ENCODE measurements at regions not wholly inside any gene's neighbourhood (a gene's known extent, or its start where the extent isn't known, plus 50 kb on each side); places are given as distances from the start of the nearest gene placed in this dataset.
A peak's percentile ranks its signal among the peaks of the same experiment; 100 is the strongest.

- H2AFZ ChIP-seq (ENCODE audit: insufficient read depth, low read length, poor library complexity): no peak overlapping the region
- no peak overlapping the region for H3K9ac ChIP-seq (ENCODE audit: low read length)
- no peak overlapping the region for H3K4me2 ChIP-seq (ENCODE audit: low read length)
- H3K79me2 ChIP-seq (ENCODE audit: control insufficient read depth, insufficient read depth, low read length, poor library complexity): no peaks in the 10 kb centered on the region
- no peak overlapping the region for H4K12ac ChIP-seq (ENCODE audit: low read depth, low read length)
- no peak overlapping the region for H2BK12ac ChIP-seq (ENCODE audit: low read length)
- H2AK5ac ChIP-seq (ENCODE audit: low read length): no peak overlapping the region
- H3K9me3 ChIP-seq (ENCODE audit: insufficient read depth, low read depth, low read length): no peaks in the 10 kb centered on the region
- H3K4me3 ChIP-seq (ENCODE audit: low read depth, low read length): no peak overlapping the region
- H3K23ac ChIP-seq (ENCODE audit: low read length): no peak overlapping the region
- no peak overlapping the region for H3K14ac ChIP-seq (ENCODE audit: low read length)
- no peak overlapping the region for H4K8ac ChIP-seq (ENCODE audit: low read depth, low read length)
- H2BK120ac ChIP-seq (ENCODE audit: insufficient read depth, low read length, poor library complexity): no peak overlapping the region
- no peak for DNase-seq
- H3K27ac ChIP-seq (ENCODE audit: low read depth, low read length): no peak overlapping the region
- no peaks in the 10 kb centered on the region for H3K4me1 ChIP-seq (ENCODE audit: control insufficient read depth in 1 of 2, insufficient read depth in 2 of 2, low read length in 2 of 2)
- no peaks in the 10 kb centered on the region for H3K36me3 ChIP-seq (ENCODE audit: control insufficient read depth in 1 of 2, insufficient read depth in 2 of 2, low read length in 2 of 2)
- H3K18ac ChIP-seq (ENCODE audit: low read length): no peak overlapping the region
- no peak overlapping the region for H3K4ac ChIP-seq (ENCODE audit: low read depth, low read length)
- H3K27me3 ChIP-seq (ENCODE audit: insufficient read depth, low read length): no peaks in the 10 kb centered on the region
- H3K79me1 ChIP-seq (ENCODE audit: low read length): no peaks in the 10 kb centered on the region
- H2BK5ac ChIP-seq (ENCODE audit: low read depth, low read length, poor library complexity): no peak overlapping the region
- no CpG with 5 or more reads among the region's 8 CpGs for WGBS (ENCODE audit: extremely low coverage, insufficient coverage, insufficient read length)
- no peak overlapping the region for H4K91ac ChIP-seq (ENCODE audit: low read depth, low read length)
Measured at GRCh38 chr3:189554868-189555557, 76.2 kb upstream of the TP63 start.

- Histone ChIP-seq H3K9ac (ENCODE audit: low read length) (no peak overlapping the region), H2BK120ac (ENCODE audit: insufficient read depth, low read length, poor library complexity) (no peak overlapping the region), H3K27ac (ENCODE audit: low read depth, low read length) (no peak overlapping the region), H4K8ac (ENCODE audit: low read depth, low read length) (no peak overlapping the region), H3K4me2 (ENCODE audit: low read length) (no peak overlapping the region), H3K79me2 (ENCODE audit: control insufficient read depth, insufficient read depth, low read length, poor library complexity) (no peaks in the 10 kb centered on the region), H3K18ac (ENCODE audit: low read length) (no peak overlapping the region), H4K12ac (ENCODE audit: low read depth, low read length) (no peak overlapping the region), H3K14ac (ENCODE audit: low read length) (no peak overlapping the region), H3K4me1 (ENCODE audit: control insufficient read depth in 1 of 2, insufficient read depth in 2 of 2, low read length in 2 of 2) (no peaks in the 10 kb centered on the region), H3K27me3 (ENCODE audit: insufficient read depth, low read length) (no peaks in the 10 kb centered on the region), H3K4me3 (ENCODE audit: low read depth, low read length) (no peak overlapping the region), H2AK5ac (ENCODE audit: low read length) (no peak overlapping the region), H3K36me3 (ENCODE audit: control insufficient read depth in 1 of 2, insufficient read depth in 2 of 2, low read length in 2 of 2) (no peaks in the 10 kb centered on the region), H3K79me1 (ENCODE audit: low read length) (no peaks in the 10 kb centered on the region), H3K23ac (ENCODE audit: low read length) (no peak overlapping the region), H3K9me3 (ENCODE audit: insufficient read depth, low read depth, low read length) (no peaks in the 10 kb centered on the region), H2AFZ (ENCODE audit: insufficient read depth, low read length, poor library complexity) (no peak overlapping the region), H3K4ac (ENCODE audit: low read depth, low read length) (no peak overlapping the region), H2BK5ac (ENCODE audit: low read depth, low read length, poor library complexity) (no peak overlapping the region), H2BK12ac (ENCODE audit: low read length) (no peak overlapping the region), H4K91ac (ENCODE audit: low read depth, low read length) (no peak overlapping the region)
- DNase-seq: no peak
- no CpG with 5 or more reads among the region's 1 CpG for WGBS (ENCODE audit: extremely low coverage, insufficient coverage, insufficient read length)
Measured at GRCh38 chr3:189555558-189555881, 75.7 kb upstream of the TP63 start.

- Histone ChIP-seq H3K14ac (ENCODE audit: low read length) (no peak overlapping the region), H3K79me1 (ENCODE audit: low read length) (no peaks in the 10 kb centered on the region)
- WGBS (ENCODE audit: extremely low coverage, insufficient coverage, insufficient read length): no CpG with 5 or more reads among the region's 3 CpGs
Measured at GRCh38 chr3:189557824-189558223, 73.4 kb upstream of the TP63 start.

GRCh38 chr3:189561256-189561655, 69.9 kb upstream of the TP63 start:
- Histone ChIP-seq H3K9ac (ENCODE audit: low read length) (no peak overlapping the region), H3K27me3 (ENCODE audit: insufficient read depth, low read length) (no peaks in the 10 kb centered on the region), H3K18ac (ENCODE audit: low read length) (no peak overlapping the region), H2BK12ac (ENCODE audit: low read length) (no peak overlapping the region), H3K23ac (ENCODE audit: low read length) (no peak overlapping the region), H3K4me3 (ENCODE audit: low read depth, low read length) (no peak overlapping the region), H3K4me2 (ENCODE audit: low read length) (no peak overlapping the region), H4K91ac (ENCODE audit: low read depth, low read length) (no peak overlapping the region), H3K9me3 (ENCODE audit: insufficient read depth, low read depth, low read length) (no peaks in the 10 kb centered on the region), H2BK120ac (ENCODE audit: insufficient read depth, low read length, poor library complexity) (no peak overlapping the region), H4K12ac (ENCODE audit: low read depth, low read length) (no peak overlapping the region), H3K4me1 (ENCODE audit: control insufficient read depth in 1 of 2, insufficient read depth in 2 of 2, low read length in 2 of 2) (no peaks in the 10 kb centered on the region), H3K27ac (ENCODE audit: low read depth, low read length) (no peak overlapping the region), H3K14ac (ENCODE audit: low read length) (no peak overlapping the region), H2AK5ac (ENCODE audit: low read length) (no peak overlapping the region), H3K79me2 (ENCODE audit: control insufficient read depth, insufficient read depth, low read length, poor library complexity) (no peaks in the 10 kb centered on the region), H3K79me1 (ENCODE audit: low read length) (no peaks in the 10 kb centered on the region), H4K8ac (ENCODE audit: low read depth, low read length) (no peak overlapping the region), H2BK5ac (ENCODE audit: low read depth, low read length, poor library complexity) (no peak overlapping the region), H3K4ac (ENCODE audit: low read depth, low read length) (no peak overlapping the region), H3K36me3 (ENCODE audit: control insufficient read depth in 1 of 2, insufficient read depth in 2 of 2, low read length in 2 of 2) (no peaks in the 10 kb centered on the region), H2AFZ (ENCODE audit: insufficient read depth, low read length, poor library complexity) (no peak overlapping the region)
- WGBS (ENCODE audit: extremely low coverage, insufficient coverage, insufficient read length): no CpG with 5 or more reads among the region's 2 CpGs
- no peak for DNase-seq

More at GRCh38 chr3:189557824-189558223, 73.4 kb upstream of the TP63 start:
- H3K18ac ChIP-seq (ENCODE audit: low read length): no peak overlapping the region
- H3K4me3 ChIP-seq (ENCODE audit: low read depth, low read length): no peak overlapping the region
- H3K4ac ChIP-seq (ENCODE audit: low read depth, low read length): no peak overlapping the region
- H2BK12ac ChIP-seq (ENCODE audit: low read length): no peak overlapping the region
- no peak overlapping the region for H3K27ac ChIP-seq (ENCODE audit: low read depth, low read length)
- no peaks in the 10 kb centered on the region for H3K9me3 ChIP-seq (ENCODE audit: insufficient read depth, low read depth, low read length)
- no peak overlapping the region for H2AFZ ChIP-seq (ENCODE audit: insufficient read depth, low read length, poor library complexity)
- no peak overlapping the region for H4K91ac ChIP-seq (ENCODE audit: low read depth, low read length)
- H4K8ac ChIP-seq (ENCODE audit: low read depth, low read length): no peak overlapping the region
- no peak overlapping the region for H2AK5ac ChIP-seq (ENCODE audit: low read length)
- no peaks in the 10 kb centered on the region for H3K4me1 ChIP-seq (ENCODE audit: control insufficient read depth in 1 of 2, insufficient read depth in 2 of 2, low read length in 2 of 2)
- DNase-seq: peak in 1 of 2 donors; percentile 44
- no peak overlapping the region for H3K4me2 ChIP-seq (ENCODE audit: low read length)
- H3K36me3 ChIP-seq (ENCODE audit: control insufficient read depth in 1 of 2, insufficient read depth in 2 of 2, low read length in 2 of 2): no peaks in the 10 kb centered on the region
- no peak overlapping the region for H3K9ac ChIP-seq (ENCODE audit: low read length)
- no peak overlapping the region for H3K23ac ChIP-seq (ENCODE audit: low read length)
- no peak overlapping the region for H2BK5ac ChIP-seq (ENCODE audit: low read depth, low read length, poor library complexity)
- no peaks in the 10 kb centered on the region for H3K79me2 ChIP-seq (ENCODE audit: control insufficient read depth, insufficient read depth, low read length, poor library complexity)
- no peak overlapping the region for H4K12ac ChIP-seq (ENCODE audit: low read depth, low read length)
- H3K27me3 ChIP-seq (ENCODE audit: insufficient read depth, low read length): no peaks in the 10 kb centered on the region
- H2BK120ac ChIP-seq (ENCODE audit: insufficient read depth, low read length, poor library complexity): no peak overlapping the region
